IPS DF 6.9 (cell line): ENCODE measurements at regions not wholly inside any gene's neighbourhood (a gene's known extent, or its start where the extent isn't known, plus 50 kb on each side); places are given as distances from the start of the nearest gene placed in this dataset.
"Not testable (repeated sequence)": the region's sequence is repeated elsewhere in the genome, so short reads cannot be mapped to it uniquely, and the experiment has no call there.

Source experiments
- DNase-seq: peaks from one replicate; pipeline ENCODE4 v3.0.0-alpha.2; 2013; ENCODE audit warnings: low read depth, low spot score
- H3K27ac ChIP-seq: one replicate; pipeline ENCODE4 v1.5.1; 2013; ENCODE audit warnings: low read length, control low read depth
- H3K27me3 ChIP-seq: 2 replicates; pipeline ENCODE4 v1.6.1; 2013; ENCODE audit warnings: mild to moderate bottlenecking, low read length; ENCODE audit not compliant: control insufficient read depth, insufficient read depth
- H3K36me3 ChIP-seq: 2 replicates; pipeline ENCODE4 v1.6.1; 2013; ENCODE audit warnings: low read length; ENCODE audit not compliant: control insufficient read depth, insufficient read depth
- H3K4me1 ChIP-seq: 2 replicates; pipeline ENCODE4 v1.6.1; 2013; ENCODE audit warnings: low read length; ENCODE audit not compliant: control insufficient read depth, insufficient read depth
- H3K4me3 ChIP-seq: 2 replicates; pipeline ENCODE4 v1.5.1; 2013; ENCODE audit warnings: mild to moderate bottlenecking, low read length
- H3K9me3 ChIP-seq: 2 replicates; pipeline ENCODE4 v1.6.1; 2013; ENCODE audit warnings: low read length, inconsistent platforms; ENCODE audit not compliant: control insufficient read depth, insufficient read depth
- WGBS: extraction: QIAGEN DNeasy Blood & Tissue Kit; methylation state at CpG from one replicate; pipeline ENCODE4 v1.1.7; 2013; ENCODE audit warnings: mixed read lengths, missing lambda C conversion rate; ENCODE audit not compliant: insufficient read length, insufficient coverage; 5-methylcytosine and 5-hydroxymethylcytosine counted together

DNA sequence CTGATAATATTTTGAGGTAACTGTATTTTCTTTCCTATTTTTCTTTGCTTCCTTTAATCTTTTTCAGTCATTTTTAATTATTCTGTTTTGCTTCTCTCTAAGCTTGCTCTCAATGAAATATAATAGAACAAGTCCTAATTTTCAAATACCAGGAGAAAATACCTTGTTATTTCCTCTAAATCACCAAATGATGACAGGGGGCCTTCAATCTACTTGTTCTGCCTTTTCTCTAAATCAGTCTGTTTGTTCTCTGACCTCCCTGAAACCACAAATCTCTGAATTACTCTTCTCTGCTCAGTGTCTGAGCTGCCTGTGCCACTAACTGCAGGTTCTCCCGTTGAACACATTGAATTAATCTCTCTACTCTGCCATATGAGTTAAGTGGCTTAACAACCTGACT lies 286.2 kb downstream of the C11orf87 start:
- Histone ChIP-seq H3K36me3 (no peaks in the 10 kb centered on the region), H3K27ac (no peak overlapping the region), H3K4me3 (no peak overlapping the region), H3K27me3 (no peaks in the 10 kb centered on the region; the same call in 1 of the 2 replicates), H3K9me3 (no peaks in the 10 kb centered on the region), H3K4me1 (no peaks in the 10 kb centered on the region)
- no CpG with 5 or more reads among the region's 1 CpG for WGBS
- DNase-seq: no peak

DNA sequence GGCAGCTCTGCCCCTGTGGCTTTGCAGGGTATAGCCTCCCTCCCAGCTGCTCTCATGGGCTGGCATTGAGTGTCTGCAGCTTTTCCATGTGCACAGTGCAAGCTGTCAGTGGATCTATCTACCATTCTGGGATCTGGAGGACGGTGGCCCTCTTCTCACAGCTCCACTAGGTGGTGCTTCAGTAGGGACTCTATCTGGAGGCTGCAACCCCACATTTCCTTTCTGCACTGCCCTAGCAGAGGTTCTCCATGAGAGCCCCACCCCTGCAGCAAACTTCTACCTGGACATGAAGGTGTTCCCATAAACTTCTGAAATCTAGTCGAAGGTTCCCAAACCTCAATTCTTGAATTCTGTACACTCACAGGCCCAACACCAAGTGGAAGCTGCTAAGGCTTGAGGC lies 292.5 kb downstream of the C11orf87 start:
- H3K4me3 ChIP-seq, H3K4me1 ChIP-seq, H3K9me3 ChIP-seq, H3K27me3 ChIP-seq, H3K36me3 ChIP-seq, H3K27ac ChIP-seq, DNase-seq: not testable (repeated sequence)
- WGBS: no CpG with 5 or more reads among the region's 2 CpGs

DNA sequence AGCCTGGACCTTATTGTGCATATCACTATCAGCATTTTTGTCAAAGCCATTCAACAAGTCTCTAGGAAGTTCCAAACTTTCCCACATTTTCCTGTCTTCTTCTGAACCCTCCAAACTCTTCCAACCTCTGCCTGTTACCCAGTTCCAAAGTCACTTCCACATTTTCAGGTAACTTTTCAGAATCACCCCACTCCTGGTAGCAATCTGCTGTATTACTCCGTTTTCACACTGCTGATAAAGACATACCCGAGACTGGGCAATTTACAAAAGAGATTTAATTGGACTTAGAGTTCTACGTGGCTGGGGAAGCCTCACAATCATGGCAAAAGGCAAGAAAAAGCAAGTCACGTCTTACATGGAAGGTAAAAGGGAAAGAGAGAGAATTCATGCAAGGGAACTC lies 293.4 kb downstream of the C11orf87 start:
- not testable (repeated sequence) for H3K27me3 ChIP-seq, H3K9me3 ChIP-seq, DNase-seq, H3K27ac ChIP-seq, H3K4me3 ChIP-seq, H3K36me3 ChIP-seq, H3K4me1 ChIP-seq
- WGBS: no CpG with 5 or more reads among the region's 4 CpGs

DNA sequence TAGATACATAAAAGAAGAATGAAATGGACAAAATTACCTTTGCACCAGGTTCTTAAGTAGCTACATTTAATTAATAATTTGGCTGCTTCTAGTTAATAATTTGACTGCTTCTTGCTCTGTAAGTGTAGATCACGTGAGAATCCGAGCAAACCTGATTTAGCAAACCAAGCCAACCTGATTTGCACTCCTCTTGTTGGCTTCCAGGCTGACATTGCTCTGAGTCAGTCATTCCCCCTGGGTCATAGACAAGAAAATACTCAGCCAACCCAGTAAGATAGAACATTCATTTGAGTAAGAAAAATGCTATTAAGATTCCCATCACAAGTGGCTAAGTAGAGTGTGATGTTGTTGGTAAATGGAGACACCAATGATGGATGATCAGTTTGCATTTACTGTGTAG lies 304.1 kb downstream of the C11orf87 start:
- Histone ChIP-seq H3K4me3 (no peak overlapping the region), H3K36me3 (no peaks in the 10 kb centered on the region), H3K27me3 (no peaks in the 10 kb centered on the region), H3K4me1 (no peaks in the 10 kb centered on the region), H3K9me3 (no peaks in the 10 kb centered on the region), H3K27ac (no peak overlapping the region)
- no peak for DNase-seq
- no CpG with 5 or more reads among the region's 2 CpGs for WGBS

DNA sequence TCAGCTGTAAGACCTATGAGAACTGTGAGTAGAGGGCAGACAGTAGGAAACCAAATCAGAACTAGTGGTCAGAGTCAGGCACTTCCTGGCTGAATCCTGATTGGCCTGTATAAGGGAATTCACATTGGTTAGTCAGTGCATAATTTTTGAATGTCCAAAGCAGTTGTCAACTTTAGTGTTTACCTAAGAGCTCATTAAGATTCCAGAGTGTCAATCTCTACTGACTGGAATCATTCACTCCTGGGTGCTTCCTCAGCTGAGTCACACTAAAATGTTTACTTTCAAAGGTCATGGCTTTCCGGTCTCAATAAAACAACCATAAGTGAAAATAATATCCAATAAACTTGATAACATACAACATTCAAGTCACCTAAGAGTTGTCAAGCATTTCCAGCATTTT lies 306.1 kb downstream of the C11orf87 start:
- H3K27me3 ChIP-seq: no peaks in the 10 kb centered on the region
- no peaks in the 10 kb centered on the region for H3K9me3 ChIP-seq
- DNase-seq: no peak

DNA sequence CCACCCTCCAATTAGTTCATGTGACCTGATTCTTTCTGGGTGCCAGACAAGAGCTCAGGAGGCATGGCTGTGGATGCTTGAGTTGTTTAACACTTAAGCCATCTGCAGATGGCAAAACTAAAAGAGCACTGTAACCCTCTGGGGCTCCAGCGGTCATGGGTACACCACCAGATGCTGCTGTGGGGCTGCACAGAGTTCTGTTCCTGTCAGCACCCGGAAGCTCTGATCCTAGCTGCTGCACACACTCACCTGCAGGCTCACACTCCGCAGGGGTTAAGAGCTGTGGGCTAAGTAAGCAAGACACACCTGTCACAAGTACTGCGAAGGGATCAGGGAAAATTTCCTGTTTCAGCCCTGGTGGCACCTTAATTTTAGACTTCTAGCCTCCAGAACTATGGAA lies 307.8 kb downstream of the C11orf87 start:
- no peak for DNase-seq
- H3K4me3 ChIP-seq: no peak overlapping the region
- peaks cover 1% of the 10 kb centered on the region; the same call in 1 of the 2 replicates for H3K4me1 ChIP-seq
- no peaks in the 10 kb centered on the region for H3K36me3 ChIP-seq
- no peaks in the 10 kb centered on the region for H3K27me3 ChIP-seq
- no peak overlapping the region for H3K27ac ChIP-seq
- WGBS: no CpG with 5 or more reads among the region's 4 CpGs
- no peaks in the 10 kb centered on the region for H3K9me3 ChIP-seq

More for the DNA sequence above, 306.1 kb downstream of the C11orf87 start:
- WGBS: no CpG with 5 or more reads among the region's 1 CpG
- no peak overlapping the region for H3K27ac ChIP-seq
- no peak overlapping the region for H3K4me3 ChIP-seq
- H3K36me3 ChIP-seq: no peaks in the 10 kb centered on the region
- H3K4me1 ChIP-seq: no peaks in the 10 kb centered on the region

DNA sequence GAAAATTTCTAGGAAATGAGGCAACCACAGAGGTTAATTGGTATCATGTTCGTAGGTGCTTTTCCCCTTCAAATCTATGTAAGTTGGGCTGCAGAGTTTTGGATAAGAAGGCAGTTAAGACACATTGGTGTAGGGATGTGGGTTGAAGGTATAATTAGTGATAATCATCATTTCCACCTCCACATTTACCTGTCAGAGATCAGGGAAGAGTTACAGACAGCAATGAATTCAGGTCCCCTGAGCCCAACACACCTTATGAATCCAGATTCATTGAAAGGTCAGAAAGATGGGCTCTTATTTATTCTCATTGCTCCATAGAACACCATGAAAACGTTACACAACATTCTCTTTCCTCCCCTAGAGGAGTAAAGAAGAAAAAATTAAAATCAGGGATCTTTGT lies 308.7 kb downstream of the C11orf87 start:
- Histone ChIP-seq H3K4me1 (peaks cover 1% of the 10 kb centered on the region; the same call in 1 of the 2 replicates), H3K27ac (no peak overlapping the region), H3K36me3 (no peaks in the 10 kb centered on the region), H3K9me3 (no peaks in the 10 kb centered on the region), H3K4me3 (no peak overlapping the region), H3K27me3 (no peaks in the 10 kb centered on the region)
- no CpG with 5 or more reads among the region's 2 CpGs for WGBS
- no peak for DNase-seq

DNA sequence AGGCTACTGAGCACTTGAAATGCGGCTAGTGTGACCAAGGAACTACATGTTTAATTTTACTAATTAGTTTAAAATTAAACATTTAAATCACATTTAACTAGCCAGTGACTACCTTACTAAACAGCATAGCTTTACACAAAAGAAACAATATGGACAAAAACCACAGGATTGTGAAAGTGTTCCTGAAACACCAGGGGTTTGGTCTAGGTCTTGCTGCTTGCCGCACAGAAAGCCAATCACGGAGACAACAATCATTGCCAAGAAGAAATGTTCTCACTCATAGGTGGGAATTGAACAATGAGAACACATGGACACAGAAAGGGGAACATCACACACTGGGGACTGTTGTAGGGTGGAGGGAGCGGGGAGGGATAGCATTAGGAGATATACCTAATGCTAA lies 309.5 kb downstream of the C11orf87 start:
- no peak for DNase-seq
- no CpG with 5 or more reads among the region's 4 CpGs for WGBS
- Histone ChIP-seq H3K4me3 (no peak overlapping the region), H3K27me3 (no peaks in the 10 kb centered on the region), H3K4me1 (peaks cover 1% of the 10 kb centered on the region; the same call in 1 of the 2 replicates), H3K9me3 (no peaks in the 10 kb centered on the region), H3K27ac (no peak overlapping the region), H3K36me3 (no peaks in the 10 kb centered on the region)

DNA sequence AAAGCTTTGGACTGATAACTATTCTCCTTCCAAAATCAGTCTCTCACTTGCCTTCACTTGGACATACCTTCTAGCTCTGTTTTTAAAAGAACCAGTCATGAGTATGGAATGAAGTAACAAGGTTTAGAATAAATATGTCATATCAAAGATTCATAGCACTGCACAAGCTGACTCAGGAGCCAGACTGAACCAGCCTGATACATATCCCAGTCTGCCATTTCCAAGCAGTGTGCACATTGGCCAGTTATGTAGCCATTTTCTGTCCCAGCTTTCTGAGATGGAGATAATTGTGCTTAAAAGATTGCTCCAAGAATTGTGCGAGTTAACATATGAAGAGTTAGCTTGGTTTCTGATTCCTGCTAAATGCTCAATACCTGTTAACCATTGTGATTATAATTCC lies 311.3 kb downstream of the C11orf87 start:
- Histone ChIP-seq H3K4me1 (peaks cover 1% of the 10 kb centered on the region; the same call in 1 of the 2 replicates), H3K27ac (no peak overlapping the region), H3K27me3 (no peaks in the 10 kb centered on the region), H3K4me3 (no peak overlapping the region), H3K9me3 (no peaks in the 10 kb centered on the region), H3K36me3 (no peaks in the 10 kb centered on the region)
- DNase-seq: no peak
- no CpG with 5 or more reads among the region's 1 CpG for WGBS

DNA sequence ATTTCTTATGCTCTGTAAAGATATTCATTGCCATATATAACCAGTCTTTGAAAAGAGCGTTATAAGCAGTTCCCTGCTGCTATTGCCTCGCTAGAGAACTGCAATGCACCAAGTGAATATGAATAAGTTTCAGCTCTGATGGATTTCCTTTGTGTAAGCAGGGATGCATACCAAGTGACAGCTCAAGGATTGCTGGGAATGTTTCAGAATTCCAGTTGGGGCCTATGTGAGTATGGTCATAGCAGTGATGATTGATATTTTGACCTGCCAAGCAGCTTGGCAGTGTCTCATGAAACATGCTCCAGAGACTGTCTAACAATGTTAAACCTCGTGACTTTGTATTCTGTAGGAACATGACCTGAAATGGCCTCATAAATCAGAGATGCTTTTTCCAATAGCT lies 312.6 kb downstream of the C11orf87 start:
- Histone ChIP-seq H3K27me3 (no peaks in the 10 kb centered on the region), H3K4me1 (peaks cover 1% of the 10 kb centered on the region; the same call in 1 of the 2 replicates), H3K27ac (no peak overlapping the region), H3K9me3 (no peaks in the 10 kb centered on the region), H3K36me3 (no peaks in the 10 kb centered on the region), H3K4me3 (no peak overlapping the region)
- WGBS: no CpG with 5 or more reads among the region's 3 CpGs
- no peak for DNase-seq

DNA sequence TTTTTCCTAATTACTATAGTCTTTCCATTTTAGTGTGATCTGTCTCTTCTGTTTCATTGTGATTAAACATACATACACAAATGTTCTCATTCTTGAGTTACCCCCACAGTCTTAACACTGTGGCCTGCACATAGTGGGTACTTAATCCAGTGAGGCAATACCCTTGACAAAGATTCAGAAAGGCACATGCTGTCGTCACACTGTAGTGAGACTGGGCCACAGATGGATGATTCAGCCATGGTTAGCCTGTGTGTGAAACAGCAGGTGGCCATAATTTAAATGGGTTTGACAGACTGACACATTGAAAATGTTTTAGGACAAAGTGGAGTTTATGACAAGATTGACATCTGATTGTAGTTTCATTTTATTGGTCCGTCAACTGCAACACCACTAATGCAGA lies 313.1 kb downstream of the C11orf87 start:
- WGBS: no CpG with 5 or more reads among the region's 2 CpGs
- no peak for DNase-seq
- Histone ChIP-seq H3K4me1 (peaks cover 1% of the 10 kb centered on the region; the same call in 1 of the 2 replicates), H3K4me3 (no peak overlapping the region), H3K27me3 (no peaks in the 10 kb centered on the region), H3K36me3 (no peaks in the 10 kb centered on the region), H3K27ac (no peak overlapping the region), H3K9me3 (no peaks in the 10 kb centered on the region)
